Astrocyte of the spinal cord (primary cell): ENCODE measurements at regions not wholly inside any gene's neighbourhood (a gene's known extent, or its start where the extent isn't known, plus 50 kb on each side); places are given as distances from the start of the nearest gene placed in this dataset.
"Not testable (repeated sequence)": the region's sequence is repeated elsewhere in the genome, so short reads cannot be mapped to it uniquely, and the experiment has no call there.

Experiments used
- DNase-seq: peaks from one replicate; pipeline ENCODE4 v3.0.0; 2011; ENCODE audit warnings: low read depth, low spot score
- H3K4me3 ChIP-seq: 2 replicates; pipeline ENCODE4 v1.5.1; 2011; ENCODE audit warnings: low read depth, mild to moderate bottlenecking, low read length, moderate library complexity
- in situ Hi-C: cut with HindIII; loops from 2 replicates; pipeline ENCODE4 v1.10.0; 2017; ENCODE audit warnings: low sequenced_read_pairs
- TF ChIP-seq, protein P1 (sequence below): IDR thresholded peaks from 2 replicates; pipeline ENCODE4 v1.5.1; 2012; ENCODE audit warnings: low read depth, mild to moderate bottlenecking, low read length, inconsistent platforms

DNA sequence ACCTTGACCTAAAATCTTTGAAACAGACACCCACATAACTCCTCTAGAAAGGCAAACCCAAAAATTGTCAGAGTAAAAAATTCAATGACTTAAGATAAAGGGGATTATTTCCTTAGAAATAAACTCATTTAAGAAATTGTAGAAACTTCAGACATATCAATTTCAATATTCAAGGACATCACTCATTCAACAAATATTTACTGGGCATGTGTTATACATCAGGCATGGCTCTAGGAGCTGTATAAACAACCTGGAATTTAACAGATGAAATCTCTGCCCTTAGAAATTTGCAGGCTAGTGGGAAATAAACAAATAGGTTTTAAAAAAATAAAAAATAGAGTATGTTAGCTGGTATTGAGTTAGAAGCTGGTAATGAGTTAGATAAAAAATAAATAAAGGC lies 84.0 kb upstream of the LSM14A start:
- DNase-seq, result no peak
- TF ChIP-seq, protein P1, sequence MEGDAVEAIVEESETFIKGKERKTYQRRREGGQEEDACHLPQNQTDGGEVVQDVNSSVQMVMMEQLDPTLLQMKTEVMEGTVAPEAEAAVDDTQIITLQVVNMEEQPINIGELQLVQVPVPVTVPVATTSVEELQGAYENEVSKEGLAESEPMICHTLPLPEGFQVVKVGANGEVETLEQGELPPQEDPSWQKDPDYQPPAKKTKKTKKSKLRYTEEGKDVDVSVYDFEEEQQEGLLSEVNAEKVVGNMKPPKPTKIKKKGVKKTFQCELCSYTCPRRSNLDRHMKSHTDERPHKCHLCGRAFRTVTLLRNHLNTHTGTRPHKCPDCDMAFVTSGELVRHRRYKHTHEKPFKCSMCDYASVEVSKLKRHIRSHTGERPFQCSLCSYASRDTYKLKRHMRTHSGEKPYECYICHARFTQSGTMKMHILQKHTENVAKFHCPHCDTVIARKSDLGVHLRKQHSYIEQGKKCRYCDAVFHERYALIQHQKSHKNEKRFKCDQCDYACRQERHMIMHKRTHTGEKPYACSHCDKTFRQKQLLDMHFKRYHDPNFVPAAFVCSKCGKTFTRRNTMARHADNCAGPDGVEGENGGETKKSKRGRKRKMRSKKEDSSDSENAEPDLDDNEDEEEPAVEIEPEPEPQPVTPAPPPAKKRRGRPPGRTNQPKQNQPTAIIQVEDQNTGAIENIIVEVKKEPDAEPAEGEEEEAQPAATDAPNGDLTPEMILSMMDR, result no peak
- no peak overlapping the region for H3K4me3 ChIP-seq
- in situ Hi-C loops, result no loop called here

DNA sequence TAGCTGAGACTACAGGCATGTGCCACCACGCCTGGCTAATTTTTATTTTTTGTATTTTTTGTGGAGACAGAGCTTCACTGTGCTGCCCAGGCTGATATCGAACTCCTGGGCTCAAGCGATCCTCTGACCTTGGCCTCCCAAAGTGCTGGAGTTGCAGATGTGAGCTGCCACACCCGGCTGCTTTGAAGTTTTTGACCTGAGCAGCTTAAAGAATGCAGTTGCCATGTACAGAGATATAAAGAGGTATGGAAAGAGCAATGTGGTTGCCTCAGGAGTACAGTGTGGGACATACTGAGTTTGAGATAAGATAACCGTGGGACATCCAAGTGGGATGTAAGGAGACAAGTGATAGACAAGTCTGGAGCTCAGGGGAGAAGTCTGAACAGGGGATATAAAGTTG lies 82.7 kb upstream of the LSM14A start:
- no peak for DNase-seq
- H3K4me3 ChIP-seq, result no peak overlapping the region
- in situ Hi-C loops, result no loop called here
- TF ChIP-seq, protein P1, result no peak

DNA sequence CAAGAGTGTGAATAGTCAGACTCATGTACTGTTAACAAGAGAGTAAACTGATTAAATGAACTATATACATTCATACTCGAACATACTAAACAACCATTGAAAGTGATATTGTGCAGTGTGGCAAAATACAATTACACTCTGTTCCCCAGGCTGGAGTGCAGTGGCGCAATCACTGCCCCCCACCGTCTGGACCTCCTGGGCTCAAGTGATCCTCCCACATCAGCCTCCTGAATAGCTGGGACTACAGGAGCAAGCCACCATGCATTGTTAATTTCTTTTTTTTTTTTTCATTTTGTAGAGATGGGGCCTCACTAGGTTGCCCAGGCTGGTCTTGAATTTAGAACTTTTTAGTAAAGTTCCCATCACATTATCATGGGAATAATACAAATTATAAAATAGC lies 77.3 kb upstream of the LSM14A start:
- no peak overlapping the region for H3K4me3 ChIP-seq
- in situ Hi-C loops, result no loop called here
- TF ChIP-seq, protein P1, result no peak
- no peak for DNase-seq

DNA sequence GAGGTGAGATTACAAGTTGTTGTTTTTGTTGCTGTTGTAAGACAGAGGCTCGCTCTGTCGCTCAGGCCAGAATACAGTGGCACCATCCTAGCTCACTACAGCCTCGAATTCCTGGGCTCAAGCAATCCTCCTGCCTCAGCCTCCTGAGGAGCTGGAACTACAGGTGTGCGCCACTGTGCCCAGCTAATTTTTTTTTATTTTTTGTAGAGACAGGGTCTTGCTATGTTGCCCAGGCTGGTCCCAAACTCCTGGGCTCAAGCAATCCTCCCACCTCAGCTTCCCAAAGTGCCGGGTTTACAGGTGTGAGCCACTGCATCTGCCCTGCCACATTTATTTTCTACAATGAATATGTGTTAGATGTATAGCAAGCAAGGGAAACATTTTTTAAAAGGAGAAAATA lies 76.9 kb upstream of the LSM14A start:
- DNase-seq, H3K4me3 ChIP-seq, in situ Hi-C loops: not testable (repeated sequence)

DNA sequence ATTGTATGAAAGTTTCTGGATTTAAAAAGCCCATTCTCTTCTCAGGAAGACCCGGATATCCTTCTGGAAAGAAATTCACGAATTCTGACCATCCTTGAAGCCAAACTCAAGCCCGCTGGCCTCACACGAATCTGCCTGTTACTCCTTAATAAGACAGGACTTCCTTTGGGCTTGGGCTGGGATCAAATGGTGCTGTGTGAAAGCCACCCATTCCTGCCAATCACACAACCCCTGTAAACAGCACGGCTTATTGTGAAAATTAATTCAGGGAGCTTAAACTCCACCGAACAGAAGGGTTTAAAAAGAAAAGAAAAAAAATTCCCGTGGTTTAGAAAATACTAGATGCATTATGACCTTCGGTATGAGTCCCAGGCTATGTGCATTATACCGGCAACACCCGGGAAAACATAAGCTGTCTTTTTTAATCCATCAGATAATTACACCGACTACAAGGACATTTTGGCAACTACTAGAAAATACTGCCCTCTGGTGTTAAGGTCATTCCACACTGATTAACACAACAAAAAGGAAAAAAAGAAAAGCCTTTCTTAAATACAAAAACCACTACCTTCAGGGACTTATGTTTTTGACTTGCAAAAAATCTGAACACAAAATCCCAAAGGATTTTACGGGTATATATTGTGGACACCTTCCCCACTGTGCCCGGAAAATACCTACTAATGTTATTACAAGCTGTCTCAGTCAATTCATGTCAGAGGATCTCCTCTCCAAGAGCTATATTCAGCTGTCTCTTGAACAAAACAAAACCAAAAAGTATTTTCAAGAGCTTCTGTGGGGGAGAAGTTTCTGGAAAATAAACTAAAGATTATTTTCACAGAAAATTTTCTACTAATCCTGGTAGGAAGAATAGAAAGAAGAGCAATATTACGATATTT lies 76.0 kb upstream of the LSM14A start:
- TF ChIP-seq, protein P1, result peak; percentile 55
- in situ Hi-C loops, result no loop called here
- DNase-seq, result peak; percentile 60
- H3K4me3 ChIP-seq, result no peak overlapping the region

DNA sequence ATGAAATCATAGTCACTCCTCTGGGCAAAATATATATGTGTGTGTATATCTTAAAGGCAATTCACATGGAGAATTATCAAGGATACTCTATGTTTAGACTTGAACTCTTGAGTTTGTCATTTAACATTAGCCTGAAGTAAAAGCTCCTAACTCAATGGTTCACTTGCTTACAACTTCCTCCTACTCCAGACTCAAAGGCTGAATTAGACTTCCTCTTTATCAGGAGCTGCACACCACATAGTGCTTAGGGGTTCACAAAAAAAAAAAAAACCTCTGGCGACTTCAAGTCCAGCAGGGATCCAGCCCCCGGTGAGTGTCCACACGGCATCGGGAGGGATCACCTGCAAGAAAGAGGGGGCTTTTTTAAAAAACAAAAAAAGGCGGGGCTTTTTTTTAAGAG lies 68.2 kb upstream of the LSM14A start:
- in situ Hi-C loops, result no loop called here
- H3K4me3 ChIP-seq, result no peak overlapping the region
- DNase-seq, result no peak
- TF ChIP-seq, protein P1, result no peak

DNA sequence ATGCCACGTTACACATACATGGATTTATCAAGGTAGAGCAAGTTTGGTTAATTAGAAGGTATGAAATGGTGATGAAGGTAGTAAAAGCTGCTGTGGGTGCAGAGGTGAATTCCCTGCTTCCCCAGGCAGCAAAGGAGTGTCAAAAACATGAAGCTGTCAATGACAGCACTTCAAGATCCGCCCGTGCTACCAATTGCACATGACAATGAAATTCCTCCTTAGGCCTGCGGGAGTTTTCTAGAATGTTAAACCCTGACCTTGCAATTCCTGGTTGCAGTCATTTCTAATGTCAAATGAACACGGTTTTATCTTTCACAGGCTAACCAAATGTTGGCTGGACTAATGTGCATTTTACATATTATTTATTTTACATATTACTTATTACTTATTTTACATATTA lies 67.7 kb upstream of the LSM14A start:
- no peak for DNase-seq
- H3K4me3 ChIP-seq, result no peak overlapping the region
- in situ Hi-C loops, result no loop called here
- TF ChIP-seq, protein P1, result no peak
